ENCODE measurements at regions not wholly inside any gene's neighbourhood (a gene's known extent, or its start where the extent isn't known, plus 50 kb on each side); places are given as distances from the start of the nearest gene placed in this dataset.

DNA sequence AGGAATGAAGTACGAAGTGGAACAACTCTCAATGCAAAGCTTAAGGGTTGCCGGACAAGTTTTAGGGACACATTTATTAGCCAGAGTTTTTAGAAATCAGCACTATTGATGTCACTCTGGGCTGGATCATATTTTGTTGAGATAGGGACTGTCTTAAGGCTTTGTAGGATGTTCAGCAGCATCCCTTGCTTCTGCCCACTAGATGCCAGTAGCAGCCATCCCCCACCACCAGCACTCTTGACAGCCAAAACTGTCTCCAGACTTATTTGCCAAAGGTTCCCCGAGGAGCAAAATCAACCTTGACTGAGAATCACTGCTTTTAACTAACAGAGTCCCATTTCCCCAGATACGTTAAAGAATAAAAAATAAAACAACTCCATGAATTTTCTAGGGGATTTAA is 1497.3 kb downstream of the STIM2 start:
- Mint-ChIP-seq H3K4me3 (no peak overlapping the region), H3K36me3 (no peaks in the 10 kb centered on the region)
- no peaks in the 10 kb centered on the region for H3K9me3 ChIP-seq (ENCODE audit: low read length)

DNA sequence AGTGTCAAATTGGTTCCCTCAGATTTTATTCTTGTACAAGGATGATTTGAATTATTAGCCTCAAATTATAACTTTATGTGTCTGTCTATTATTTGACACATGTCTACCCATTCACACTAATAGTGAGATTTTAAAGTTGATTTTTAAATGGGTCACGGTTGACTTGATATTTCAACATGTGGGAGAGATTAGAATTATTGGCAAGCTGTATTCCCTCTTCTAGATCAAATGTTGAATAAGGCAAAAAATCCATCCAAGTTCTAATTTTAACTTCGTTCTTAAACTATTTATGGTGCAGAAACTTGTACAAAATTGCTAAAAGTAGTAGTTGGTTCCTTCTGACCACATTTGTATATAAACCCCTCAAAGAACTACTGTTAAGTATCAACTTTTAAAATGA is 1498.0 kb downstream of the STIM2 start:
- ChIA-PET CTCF (no interaction called here), POLR2A (no interaction called here)
- no peaks in the 10 kb centered on the region for H3K27me3 ChIP-seq (ENCODE audit: insufficient read depth, low read length, poor library complexity, severe bottlenecking)
- no peaks in the 10 kb centered on the region for H3K4me1 ChIP-seq (ENCODE audit: insufficient read depth, low read length)
- H3K36me3 ChIP-seq (ENCODE audit: insufficient read depth, low read length): no peaks in the 10 kb centered on the region
- no peak overlapping the region for H3K4me3 ChIP-seq (ENCODE audit: low read length)
- no peaks in the 10 kb centered on the region for H3K4me1 Mint-ChIP-seq
- H3K36me3 Mint-ChIP-seq: no peaks in the 10 kb centered on the region
- no peaks in the 10 kb centered on the region for H3K27me3 Mint-ChIP-seq
- H3K27ac Mint-ChIP-seq: no peak overlapping the region
- no peak overlapping the region for H3K27ac ChIP-seq (ENCODE audit: low read depth, low read length)
- no peaks in the 10 kb centered on the region for H3K9me3 ChIP-seq (ENCODE audit: low read length)
- H3K9me3 Mint-ChIP-seq: peaks cover 0 to 22% (median 5%) of the 10 kb centered on the region in 5 donors
- no peak for DNase-seq
- H3K4me3 Mint-ChIP-seq: no peak overlapping the region

More for the DNA sequence above, 1497.3 kb downstream of the STIM2 start:
- Histone ChIP-seq H3K27ac (ENCODE audit: low read depth, low read length) (no peak overlapping the region), H3K36me3 (ENCODE audit: insufficient read depth, low read length) (no peaks in the 10 kb centered on the region), H3K27me3 (ENCODE audit: insufficient read depth, low read length, poor library complexity, severe bottlenecking) (no peaks in the 10 kb centered on the region), H3K4me3 (ENCODE audit: low read length) (no peak overlapping the region), H3K4me1 (ENCODE audit: insufficient read depth, low read length) (no peaks in the 10 kb centered on the region)
- H3K9me3 Mint-ChIP-seq: peaks cover 0 to 20% (median 5%) of the 10 kb centered on the region in 5 donors
- ChIA-PET POLR2A (no interaction called here), CTCF (no interaction called here)
- no peak for DNase-seq
- no peaks in the 10 kb centered on the region for H3K4me1 Mint-ChIP-seq
- H3K27me3 Mint-ChIP-seq: peaks cover 0 to under 1% of the 10 kb centered on the region in 2 donors
- H3K27ac Mint-ChIP-seq: no peak overlapping the region

DNA sequence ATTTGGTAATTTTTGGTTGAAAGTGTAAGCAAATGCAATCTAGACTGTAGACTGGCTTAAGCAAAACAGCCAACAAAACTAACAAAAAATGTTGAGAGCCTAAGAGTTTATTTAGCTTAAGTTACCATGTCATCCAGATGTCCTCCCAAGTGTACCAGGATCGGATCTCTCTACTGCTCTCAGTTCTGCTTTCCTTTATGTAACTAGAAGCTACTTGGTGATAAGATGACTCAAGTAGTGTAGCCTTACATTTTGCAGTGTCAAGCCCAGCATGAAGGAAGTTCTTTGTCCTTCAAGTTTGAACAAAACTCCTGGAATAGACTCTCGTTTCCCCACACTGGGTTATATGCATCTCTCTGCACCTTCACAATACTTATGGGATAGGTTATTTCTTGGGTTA is 1500.0 kb downstream of the STIM2 start:
- no peaks in the 10 kb centered on the region for H3K4me1 ChIP-seq (ENCODE audit: insufficient read depth, low read length)
- Mint-ChIP-seq H3K36me3 (no peaks in the 10 kb centered on the region), H3K9me3 (peaks cover 0 to 14% (median 5%) of the 10 kb centered on the region in 5 donors), H3K27me3 (no peaks in the 10 kb centered on the region), H3K4me1 (no peaks in the 10 kb centered on the region), H3K27ac (no peak overlapping the region), H3K4me3 (no peak overlapping the region)
- ChIA-PET CTCF (no interaction called here), POLR2A (no interaction called here)
- H3K27me3 ChIP-seq (ENCODE audit: insufficient read depth, low read length, poor library complexity, severe bottlenecking): no peaks in the 10 kb centered on the region
- DNase-seq: no peak
- H3K36me3 ChIP-seq (ENCODE audit: insufficient read depth, low read length): no peaks in the 10 kb centered on the region
- no peak overlapping the region for H3K4me3 ChIP-seq (ENCODE audit: low read length)
- H3K27ac ChIP-seq (ENCODE audit: low read depth, low read length): no peak overlapping the region
- no peaks in the 10 kb centered on the region for H3K9me3 ChIP-seq (ENCODE audit: low read length)

DNA sequence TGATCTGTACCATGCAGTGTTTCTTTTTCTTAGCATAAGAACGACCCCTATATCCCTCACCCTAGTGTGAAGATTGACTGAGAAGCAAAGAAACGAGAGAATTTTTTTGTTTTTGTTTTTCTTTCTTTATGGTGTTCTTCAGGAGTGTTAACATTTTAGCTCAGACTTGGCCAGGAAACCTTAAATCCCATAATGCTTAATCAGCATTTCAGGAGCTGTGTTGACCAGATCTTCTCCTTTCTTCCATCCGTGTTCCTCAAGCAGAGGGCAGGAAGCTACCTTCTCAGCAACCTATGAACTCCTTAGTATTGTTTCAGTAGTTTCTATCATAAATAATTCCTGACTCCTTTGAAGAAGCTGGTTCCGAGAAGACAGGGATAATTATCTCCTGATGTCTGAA is 1501.5 kb downstream of the STIM2 start:
- no peak overlapping the region for H3K4me3 ChIP-seq (ENCODE audit: low read length)
- Mint-ChIP-seq H3K36me3 (no peaks in the 10 kb centered on the region), H3K27me3 (no peaks in the 10 kb centered on the region), H3K27ac (no peak overlapping the region), H3K4me1 (no peaks in the 10 kb centered on the region), H3K4me3 (no peak overlapping the region), H3K9me3 (peaks cover 0 to 10% (median 3%) of the 10 kb centered on the region in 5 donors)
- no peaks in the 10 kb centered on the region for H3K4me1 ChIP-seq (ENCODE audit: insufficient read depth, low read length)
- H3K9me3 ChIP-seq (ENCODE audit: low read length): no peaks in the 10 kb centered on the region
- H3K27ac ChIP-seq (ENCODE audit: low read depth, low read length): no peak overlapping the region
- no peak for DNase-seq
- H3K36me3 ChIP-seq (ENCODE audit: insufficient read depth, low read length): no peaks in the 10 kb centered on the region
- ChIA-PET CTCF (no interaction called here), POLR2A (no interaction called here)
- H3K27me3 ChIP-seq (ENCODE audit: insufficient read depth, low read length, poor library complexity, severe bottlenecking): no peaks in the 10 kb centered on the region

DNA sequence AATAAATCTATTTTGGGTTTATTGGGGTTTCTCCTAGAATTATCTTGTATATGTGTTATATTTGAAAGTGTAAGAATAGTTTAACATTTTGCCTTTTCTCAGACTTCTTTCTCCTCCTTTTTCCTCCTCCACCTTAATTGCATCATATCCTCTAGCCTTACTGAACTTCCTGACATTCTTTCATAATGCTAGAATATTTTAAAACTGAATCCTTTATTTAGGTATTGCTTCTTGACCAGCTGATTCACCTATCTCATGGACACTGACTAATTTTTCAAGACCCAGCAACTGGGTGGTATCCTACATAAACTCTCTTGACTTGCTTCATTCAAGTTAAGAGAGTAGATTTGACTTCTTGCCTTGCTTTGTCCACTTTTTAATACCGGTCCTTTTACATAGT is 1508.9 kb downstream of the STIM2 start:
- ChIA-PET CTCF (no interaction called here), POLR2A (no interaction called here)
- Mint-ChIP-seq H3K27ac (no peak overlapping the region), H3K27me3 (no peaks in the 10 kb centered on the region), H3K9me3 (peaks cover 2 to 22% (median 4%) of the 10 kb centered on the region in 5 donors), H3K4me1 (no peaks in the 10 kb centered on the region), H3K4me3 (no peak overlapping the region), H3K36me3 (no peaks in the 10 kb centered on the region)
- Histone ChIP-seq H3K4me3 (ENCODE audit: low read length) (no peak overlapping the region), H3K4me1 (ENCODE audit: insufficient read depth, low read length) (no peaks in the 10 kb centered on the region), H3K27me3 (ENCODE audit: insufficient read depth, low read length, poor library complexity, severe bottlenecking) (no peaks in the 10 kb centered on the region), H3K36me3 (ENCODE audit: insufficient read depth, low read length) (no peaks in the 10 kb centered on the region), H3K27ac (ENCODE audit: low read depth, low read length) (no peak overlapping the region), H3K9me3 (ENCODE audit: low read length) (no peaks in the 10 kb centered on the region)
- DNase-seq: no peak

DNA sequence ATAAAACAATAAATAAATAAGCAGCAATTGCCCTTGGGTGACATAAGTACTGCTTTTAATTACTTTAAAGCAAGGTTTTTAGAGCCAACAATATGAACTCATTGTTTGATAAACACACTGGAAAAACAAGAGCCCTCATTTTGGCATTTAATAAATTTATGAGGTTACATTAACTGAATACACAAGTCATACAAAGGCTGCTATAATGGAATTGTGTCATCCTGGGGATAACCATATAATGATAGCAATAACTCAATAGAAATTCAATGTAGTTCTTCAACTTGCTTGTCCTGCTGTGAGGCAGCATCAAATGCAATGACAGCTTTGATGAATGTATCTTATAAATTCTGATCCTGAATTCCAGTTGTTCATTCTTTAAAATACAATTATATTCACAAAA is 1512.5 kb downstream of the STIM2 start:
- H3K9me3 Mint-ChIP-seq: peaks cover 3 to 23% (median 8%) of the 10 kb centered on the region in 5 donors
- ChIA-PET POLR2A (no interaction called here), CTCF (no interaction called here)
- Histone ChIP-seq H3K27ac (ENCODE audit: low read depth, low read length) (no peak overlapping the region), H3K36me3 (ENCODE audit: insufficient read depth, low read length) (no peaks in the 10 kb centered on the region), H3K4me1 (ENCODE audit: insufficient read depth, low read length) (no peaks in the 10 kb centered on the region), H3K27me3 (ENCODE audit: insufficient read depth, low read length, poor library complexity, severe bottlenecking) (no peaks in the 10 kb centered on the region), H3K4me3 (ENCODE audit: low read length) (no peak overlapping the region), H3K9me3 (ENCODE audit: low read length) (no peaks in the 10 kb centered on the region)
- H3K4me3 Mint-ChIP-seq: no peak overlapping the region
- H3K27ac Mint-ChIP-seq: no peak overlapping the region
- no peaks in the 10 kb centered on the region for H3K27me3 Mint-ChIP-seq
- no peaks in the 10 kb centered on the region for H3K4me1 Mint-ChIP-seq
- DNase-seq: no peak
- no peaks in the 10 kb centered on the region for H3K36me3 Mint-ChIP-seq

DNA sequence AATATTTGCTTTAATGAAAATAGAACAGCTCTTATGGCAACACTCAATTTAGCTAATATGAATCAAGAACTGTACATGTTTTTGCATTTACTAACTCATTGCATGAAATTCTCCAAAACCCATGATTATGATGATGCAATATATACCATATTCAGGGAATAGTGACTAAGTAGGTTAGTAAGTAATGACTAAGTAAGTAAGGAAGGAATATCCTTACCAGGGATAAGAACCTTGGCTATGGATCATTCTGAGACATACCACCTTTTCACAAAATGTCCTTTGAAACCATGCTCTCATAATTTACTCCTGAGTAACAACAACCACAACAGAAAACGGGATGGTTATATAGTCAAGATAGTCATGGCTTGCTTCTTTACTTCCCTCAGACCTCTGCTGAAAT is 1513.0 kb downstream of the STIM2 start:
- Mint-ChIP-seq H3K4me3 (no peak overlapping the region), H3K9me3 (peaks cover 3 to 23% (median 8%) of the 10 kb centered on the region in 5 donors), H3K36me3 (no peaks in the 10 kb centered on the region), H3K4me1 (no peaks in the 10 kb centered on the region), H3K27me3 (no peaks in the 10 kb centered on the region), H3K27ac (no peak overlapping the region)
- no peak for DNase-seq
- ChIA-PET POLR2A (no interaction called here), CTCF (no interaction called here)
- Histone ChIP-seq H3K9me3 (ENCODE audit: low read length) (no peaks in the 10 kb centered on the region), H3K4me3 (ENCODE audit: low read length) (no peak overlapping the region), H3K27ac (ENCODE audit: low read depth, low read length) (no peak overlapping the region), H3K4me1 (ENCODE audit: insufficient read depth, low read length) (no peaks in the 10 kb centered on the region), H3K27me3 (ENCODE audit: insufficient read depth, low read length, poor library complexity, severe bottlenecking) (no peaks in the 10 kb centered on the region), H3K36me3 (ENCODE audit: insufficient read depth, low read length) (no peaks in the 10 kb centered on the region)

DNA sequence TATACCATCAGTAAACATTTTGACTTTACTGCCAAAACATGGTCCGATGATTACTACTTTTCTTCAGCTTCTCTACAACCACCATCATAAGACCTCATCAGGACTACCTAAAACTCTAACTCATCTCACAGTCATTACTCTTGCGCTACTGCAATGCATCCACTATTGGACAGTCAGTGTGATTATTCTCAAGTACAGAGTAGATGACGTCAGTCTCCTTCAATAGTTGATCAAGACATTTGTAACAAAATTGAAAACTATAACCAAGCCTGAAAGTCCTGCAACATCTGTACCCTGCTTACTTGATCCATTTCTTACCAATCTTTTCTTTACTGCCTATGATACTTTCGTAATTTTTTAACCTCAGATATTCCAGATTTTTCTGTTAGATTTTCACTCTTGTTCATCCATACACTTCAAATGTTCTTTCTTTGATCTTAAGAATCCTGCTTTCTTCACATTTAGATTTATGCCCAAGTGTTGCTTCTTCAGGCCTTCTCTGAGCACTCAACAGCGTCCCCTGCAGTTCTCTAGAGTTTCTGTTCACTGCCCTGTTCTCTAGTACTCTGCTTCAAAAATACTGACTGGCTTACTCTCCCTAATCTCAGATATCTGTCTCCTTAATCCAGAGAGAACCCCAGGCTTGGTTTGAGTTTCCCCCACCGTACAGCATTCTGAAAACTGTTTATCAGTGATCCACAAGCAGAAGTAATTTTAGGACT is 1517.6 kb downstream of the STIM2 start:
- Histone ChIP-seq H3K9me3 (ENCODE audit: low read length) (no peaks in the 10 kb centered on the region), H3K4me3 (ENCODE audit: low read length) (no peak overlapping the region), H3K36me3 (ENCODE audit: insufficient read depth, low read length) (no peaks in the 10 kb centered on the region), H3K4me1 (ENCODE audit: insufficient read depth, low read length) (no peaks in the 10 kb centered on the region), H3K27ac (ENCODE audit: low read depth, low read length) (no peak overlapping the region), H3K27me3 (ENCODE audit: insufficient read depth, low read length, poor library complexity, severe bottlenecking) (no peaks in the 10 kb centered on the region)
- ChIA-PET POLR2A (no interaction called here), CTCF (no interaction called here)
- Mint-ChIP-seq H3K4me3 (no peak overlapping the region), H3K36me3 (no peaks in the 10 kb centered on the region), H3K27me3 (no peaks in the 10 kb centered on the region), H3K27ac (no peak overlapping the region), H3K4me1 (no peaks in the 10 kb centered on the region), H3K9me3 (peaks cover 3 to 26% (median 7%) of the 10 kb centered on the region in 5 donors)
- DNase-seq: no peak

DNA sequence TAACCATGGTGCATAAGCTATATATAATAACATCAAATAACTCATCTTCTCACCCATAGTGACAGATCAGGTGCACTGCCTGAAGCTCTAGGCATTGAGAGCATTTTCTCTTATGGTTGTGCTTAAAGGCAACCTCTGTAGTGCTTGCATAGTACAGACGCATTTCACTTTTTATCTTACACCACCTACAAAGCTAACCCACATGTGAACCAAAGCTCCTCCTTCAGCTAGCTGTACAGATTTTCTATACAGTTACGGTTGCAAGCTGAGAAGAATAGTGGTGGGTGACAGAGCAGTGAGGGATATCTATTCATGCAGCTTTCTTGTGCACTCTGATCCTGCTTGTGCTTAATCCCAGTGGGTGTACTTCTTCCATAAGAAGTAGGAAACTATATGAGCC is 1525.2 kb downstream of the STIM2 start:
- H3K27me3 ChIP-seq (ENCODE audit: insufficient read depth, low read length, poor library complexity, severe bottlenecking): no peaks in the 10 kb centered on the region
- Mint-ChIP-seq H3K4me1 (no peaks in the 10 kb centered on the region), H3K4me3 (no peak overlapping the region), H3K27me3 (no peaks in the 10 kb centered on the region), H3K27ac (no peak overlapping the region), H3K9me3 (peaks cover 0 to 23% (median 7%) of the 10 kb centered on the region in 5 donors), H3K36me3 (no peaks in the 10 kb centered on the region)
- no peaks in the 10 kb centered on the region for H3K9me3 ChIP-seq (ENCODE audit: low read length)
- no peak overlapping the region for H3K4me3 ChIP-seq (ENCODE audit: low read length)
- ChIA-PET CTCF (no interaction called here), POLR2A (no interaction called here)
- DNase-seq: no peak
- no peaks in the 10 kb centered on the region for H3K4me1 ChIP-seq (ENCODE audit: insufficient read depth, low read length)
- H3K27ac ChIP-seq (ENCODE audit: low read depth, low read length): no peak overlapping the region
- H3K36me3 ChIP-seq (ENCODE audit: insufficient read depth, low read length): no peaks in the 10 kb centered on the region
